ENCODE measurements at regions not wholly inside any gene's neighbourhood (a gene's known extent, or its start where the extent isn't known, plus 50 kb on each side); places are given as distances from the start of the nearest gene placed in this dataset.

- H3K27me3 Mint-ChIP-seq (ENCODE audit: low read depth): no peaks in the 10 kb centered on the region
- no peak for TF ChIP-seq CTCF (conservative IDR thresholded peaks at IDR 0.05)
- no peak for DNase-seq (ENCODE audit: low read depth, low spot score)
- H3K4me3 Mint-ChIP-seq: no peak overlapping the region
- no peak overlapping the region for H3K27ac Mint-ChIP-seq (ENCODE audit: unreplicated experiment)
- H3K4me1 Mint-ChIP-seq: peaks cover 31% of the 10 kb centered on the region
- no peaks in the 10 kb centered on the region for H3K36me3 Mint-ChIP-seq (ENCODE audit: low read depth)
- H3K9me3 Mint-ChIP-seq: no peaks in the 10 kb centered on the region
These were observed 138.8 kb downstream of the LRRC70 start for GRCh38 chr5:62717301-62717933.

- Mint-ChIP-seq H3K4me3 (no peak overlapping the region), H3K27ac (ENCODE audit: unreplicated experiment) (no peak overlapping the region), H3K9me3 (peaks cover 6% of the 10 kb centered on the region)
These were observed 135.7 kb downstream of the LRRC70 start for GRCh38 chr5:62714296-62714695.

GRCh38 chr5:62708481-62709325 lies 130.1 kb downstream of the LRRC70 start:
- Mint-ChIP-seq H3K27ac (ENCODE audit: unreplicated experiment) (no peak overlapping the region), H3K4me3 (no peak overlapping the region), H3K9me3 (peaks cover 15% of the 10 kb centered on the region), H3K4me1 (no peaks in the 10 kb centered on the region), H3K36me3 (ENCODE audit: low read depth) (peaks cover 4% of the 10 kb centered on the region), H3K27me3 (ENCODE audit: low read depth) (peaks cover 3% of the 10 kb centered on the region)
- TF ChIP-seq CTCF (conservative IDR thresholded peaks at IDR 0.05): no peak
- no peak for DNase-seq (ENCODE audit: low read depth, low spot score)

More at GRCh38 chr5:62714296-62714695, 135.7 kb downstream of the LRRC70 start:
- Mint-ChIP-seq H3K27me3 (ENCODE audit: low read depth) (no peaks in the 10 kb centered on the region), H3K4me1 (peaks cover 19% of the 10 kb centered on the region), H3K36me3 (ENCODE audit: low read depth) (no peaks in the 10 kb centered on the region)
- no peak for TF ChIP-seq CTCF (conservative IDR thresholded peaks at IDR 0.05)
- DNase-seq (ENCODE audit: low read depth, low spot score): no peak

GRCh38 chr5:62707563-62707962 lies 128.9 kb downstream of the LRRC70 start:
- Mint-ChIP-seq H3K27me3 (ENCODE audit: low read depth) (peaks cover 3% of the 10 kb centered on the region), H3K4me1 (no peaks in the 10 kb centered on the region), H3K36me3 (ENCODE audit: low read depth) (peaks cover 4% of the 10 kb centered on the region), H3K27ac (ENCODE audit: unreplicated experiment) (no peak overlapping the region), H3K4me3 (no peak overlapping the region), H3K9me3 (peaks cover 15% of the 10 kb centered on the region)
- no peak for DNase-seq (ENCODE audit: low read depth, low spot score)
- TF ChIP-seq CTCF (conservative IDR thresholded peaks at IDR 0.05): no peak

GRCh38 chr5:62707131-62707530 lies 128.5 kb downstream of the LRRC70 start:
- H3K27me3 Mint-ChIP-seq (ENCODE audit: low read depth): peaks cover 3% of the 10 kb centered on the region
- peaks cover 4% of the 10 kb centered on the region for H3K36me3 Mint-ChIP-seq (ENCODE audit: low read depth)
- no peak overlapping the region for H3K4me3 Mint-ChIP-seq
- TF ChIP-seq CTCF (conservative IDR thresholded peaks at IDR 0.05): no peak
- H3K27ac Mint-ChIP-seq (ENCODE audit: unreplicated experiment): no peak overlapping the region
- H3K4me1 Mint-ChIP-seq: no peaks in the 10 kb centered on the region
- no peak for DNase-seq (ENCODE audit: low read depth, low spot score)
- peaks cover 17% of the 10 kb centered on the region for H3K9me3 Mint-ChIP-seq
